RWPE2 (cell line): ENCODE measurements at regions not wholly inside any gene's neighbourhood (a gene's known extent, or its start where the extent isn't known, plus 50 kb on each side); places are given as distances from the start of the nearest gene placed in this dataset.

Experiments used
- ATAC-seq: fragments of 200-7000 bp; cut with Tn5 transposase; 3 replicates; pipeline ENCODE4 v1.9.1; 2021; ENCODE audit warnings: low read depth
- DNase-seq: peaks from one replicate; pipeline ENCODE4 v3.0.0-alpha.2; 2020; ENCODE audit warnings: low spot score
- H3K27ac ChIP-seq: fragments of 450-650 bp; 2 replicates; pipeline ENCODE4 v1.5.1; 2017; ENCODE audit warnings: mild to moderate bottlenecking; ENCODE audit not compliant: poor library complexity, severe bottlenecking
- H3K27me3 ChIP-seq: fragments of 250-450 bp; sonication (Bioruptor Pico); 2 replicates; pipeline ENCODE4 v1.5.1; 2021; ENCODE audit warnings: mild to moderate bottlenecking, moderate library complexity; ENCODE audit not compliant: insufficient read depth, poor library complexity, severe bottlenecking
- H3K36me3 ChIP-seq: fragments of 250-450 bp; sonication (Bioruptor Pico); 2 replicates; pipeline ENCODE4 v1.5.1; 2020; ENCODE audit warnings: low read depth, mild to moderate bottlenecking, moderate library complexity
- H3K4me1 ChIP-seq: fragments of 250-450 bp; sonication (Bioruptor Pico); 2 replicates; pipeline ENCODE4 v1.5.1; 2021; ENCODE audit warnings: mild to moderate bottlenecking, moderate library complexity; ENCODE audit not compliant: insufficient read depth, poor library complexity, severe bottlenecking
- H3K4me3 ChIP-seq: fragments of 250-450 bp; sonication (Bioruptor Pico); 2 replicates; pipeline ENCODE4 v1.5.1; 2021; ENCODE audit warnings: mild to moderate bottlenecking, moderate library complexity; ENCODE audit not compliant: severe bottlenecking
- H3K9me3 ChIP-seq: fragments of 250-450 bp; sonication (Bioruptor Pico); 2 replicates; pipeline ENCODE4 v1.5.1; 2021; ENCODE audit warnings: mild to moderate bottlenecking, moderate library complexity; ENCODE audit not compliant: severe bottlenecking
- CTCF ChIP-seq: fragments of 450-650 bp; IDR thresholded peaks from one replicate; pipeline ENCODE4 v1.5.1; 2017; ENCODE audit warnings: mild to moderate bottlenecking, moderate library complexity; ENCODE audit not compliant: poor library complexity, severe bottlenecking

GRCh38 chr1:81308191-81308590 lies 492.5 kb upstream of the ADGRL2 start:
- H3K4me3 ChIP-seq: no peak overlapping the region
- no peak for ATAC-seq
- no peaks in the 10 kb centered on the region for H3K9me3 ChIP-seq
- DNase-seq: no peak
- H3K36me3 ChIP-seq: no peaks in the 10 kb centered on the region
- no peak overlapping the region for H3K27ac ChIP-seq
- no peaks in the 10 kb centered on the region for H3K27me3 ChIP-seq
- peaks cover 12% of the 10 kb centered on the region for H3K4me1 ChIP-seq
- no peak for TF ChIP-seq CTCF

- H3K27ac ChIP-seq: no peak overlapping the region
- no peaks in the 10 kb centered on the region for H3K9me3 ChIP-seq
- no peak for TF ChIP-seq CTCF
- no peak for ATAC-seq
- no peak overlapping the region for H3K4me3 ChIP-seq
- no peaks in the 10 kb centered on the region for H3K36me3 ChIP-seq
- no peak for DNase-seq
- no peaks in the 10 kb centered on the region for H3K27me3 ChIP-seq
- peaks cover 12% of the 10 kb centered on the region for H3K4me1 ChIP-seq
These were observed 492.9 kb upstream of the ADGRL2 start for GRCh38 chr1:81307786-81308185.

DNA sequence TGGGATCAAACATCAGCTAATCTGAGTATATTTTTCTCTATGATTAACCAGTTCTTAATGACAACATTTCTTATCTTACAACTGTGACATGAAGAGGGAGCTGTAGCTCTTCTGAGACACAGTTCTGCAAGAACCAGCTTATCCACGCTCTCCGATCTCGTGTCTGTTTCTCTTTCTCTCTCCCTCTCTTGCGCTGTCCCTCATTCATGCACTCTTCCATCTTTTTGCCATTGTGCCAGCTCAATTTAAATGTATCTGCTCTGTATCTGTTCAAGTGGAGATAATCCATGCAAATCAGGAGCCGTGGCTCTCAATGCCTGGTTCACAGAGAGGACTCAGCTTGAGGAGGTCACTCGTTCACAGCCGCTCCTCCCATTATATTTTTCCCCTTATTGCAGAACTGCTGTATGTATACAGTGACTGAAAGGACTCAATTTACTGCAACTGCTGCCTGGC lies 494.7 kb upstream of the ADGRL2 start:
- Histone ChIP-seq H3K9me3 (no peaks in the 10 kb centered on the region), H3K4me3 (no peak overlapping the region), H3K36me3 (no peaks in the 10 kb centered on the region), H3K27ac (no peak overlapping the region), H3K27me3 (no peaks in the 10 kb centered on the region), H3K4me1 (peaks cover 12% of the 10 kb centered on the region)
- TF ChIP-seq CTCF: peak; percentile 39
- ATAC-seq: peak; percentile 44; the same call in 1 of the 3 replicates
- DNase-seq: no peak

GRCh38 chr1:81304187-81304586 lies 496.5 kb upstream of the ADGRL2 start:
- Histone ChIP-seq H3K9me3 (no peaks in the 10 kb centered on the region), H3K4me1 (peaks cover 12% of the 10 kb centered on the region), H3K36me3 (no peaks in the 10 kb centered on the region), H3K27me3 (no peaks in the 10 kb centered on the region), H3K27ac (peak overlapping the region; percentile 55), H3K4me3 (no peak overlapping the region)
- DNase-seq: no peak
- no peak for TF ChIP-seq CTCF
- peak; percentile 92 for ATAC-seq

- Histone ChIP-seq H3K4me3 (no peak overlapping the region), H3K27me3 (no peaks in the 10 kb centered on the region), H3K4me1 (peaks cover 12% of the 10 kb centered on the region), H3K9me3 (no peaks in the 10 kb centered on the region), H3K36me3 (no peaks in the 10 kb centered on the region), H3K27ac (no peak overlapping the region)
- DNase-seq (no peak), ATAC-seq (no peak)
- no peak for TF ChIP-seq CTCF
These were observed 500.8 kb upstream of the ADGRL2 start for GRCh38 chr1:81299892-81300291.
